ENCODE measurements at regions not wholly inside any gene's neighbourhood (a gene's known extent, or its start where the extent isn't known, plus 50 kb on each side); places are given as distances from the start of the nearest gene placed in this dataset.

- POLR2A ChIA-PET, result no interaction called here
- Histone ChIP-seq H3K27ac (ENCODE audit: low read length) (no peak overlapping the region), H3K4me3 (ENCODE audit: low read depth in 2 of 2, low read length in 2 of 2) (no peak overlapping the region), H3K4me1 (ENCODE audit: control insufficient read depth, insufficient read depth, low read length) (no peaks in the 10 kb centered on the region), H3K9me3 (ENCODE audit: control insufficient read depth, insufficient read depth, low read depth, low read length) (no peaks in the 10 kb centered on the region), H3K36me3 (ENCODE audit: control insufficient read depth, insufficient read depth, low read length) (no peaks in the 10 kb centered on the region), H3K27me3 (ENCODE audit: control insufficient read depth, insufficient read depth, low read length) (no peaks in the 10 kb centered on the region)
- DNase-seq (ENCODE audit: low read depth, low spot score) (no peak), ATAC-seq (no peak)
- no peak for TF ChIP-seq CTCF (IDR thresholded peaks at IDR 0.05)
- no peak for TF ChIP-seq TCF7L2 (IDR thresholded peaks at IDR 0.05; ENCODE audit: low read depth, low read length)
- no peak for TF ChIP-seq SIN3A (IDR thresholded peaks at IDR 0.05; ENCODE audit: borderline replicate concordance, insufficient read depth, low read depth, low read length)
- no peak for TF ChIP-seq REST (IDR thresholded peaks at IDR 0.05; ENCODE audit: insufficient read depth in 1 of 2, low read depth in 2 of 2, low read length in 1 of 2)
- no peak for TF ChIP-seq POLR2AphosphoS5 (IDR thresholded peaks at IDR 0.05; ENCODE audit: low read depth, low read length)
- BruUV-seq (replicated peaks), result no TSS peak
- CTCF ChIA-PET, result interaction anchor here (0.5 kb wide), 1 partner anchor 463 kb away, joined by 3 read pairs; no protein-coding TSS in a partner anchor
- in situ Hi-C loops (cut with HindIII; ENCODE audit: low pct_unique_long_range_greater_than_20kb, low sequenced_read_pairs), result no loop called here
- intact Hi-C loops (cut with micrococcal nuclease; ENCODE audit: unreplicated experiment), result no loop called here
Measured at GRCh38 chr12:91951571-91951970, 194.1 kb downstream of the BTG1 start.

GRCh38 chr12:91948504-91948903, 197.1 kb downstream of the BTG1 start:
- DNase-seq (ENCODE audit: low read depth, low spot score) (no peak), ATAC-seq (no peak)
- POLR2A ChIA-PET, result no interaction called here
- Histone ChIP-seq H3K4me1 (ENCODE audit: control insufficient read depth, insufficient read depth, low read length) (no peaks in the 10 kb centered on the region), H3K9me3 (ENCODE audit: control insufficient read depth, insufficient read depth, low read depth, low read length) (no peaks in the 10 kb centered on the region), H3K27me3 (ENCODE audit: control insufficient read depth, insufficient read depth, low read length) (no peaks in the 10 kb centered on the region), H3K4me3 (ENCODE audit: low read depth in 2 of 2, low read length in 2 of 2) (no peak overlapping the region), H3K36me3 (ENCODE audit: control insufficient read depth, insufficient read depth, low read length) (no peaks in the 10 kb centered on the region), H3K27ac (ENCODE audit: low read length) (no peak overlapping the region)
- in situ Hi-C loops (cut with HindIII; ENCODE audit: low pct_unique_long_range_greater_than_20kb, low sequenced_read_pairs) (no loop called here), intact Hi-C loops (cut with micrococcal nuclease; ENCODE audit: unreplicated experiment) (no loop called here)
- BruUV-seq (replicated peaks), result no TSS peak
- CTCF ChIA-PET, result no interaction called here
- TF ChIP-seq TCF7L2 (IDR thresholded peaks at IDR 0.05; ENCODE audit: low read depth, low read length), result no peak
- no peak for TF ChIP-seq REST (IDR thresholded peaks at IDR 0.05; ENCODE audit: insufficient read depth in 1 of 2, low read depth in 2 of 2, low read length in 1 of 2)
- no peak for TF ChIP-seq SIN3A (IDR thresholded peaks at IDR 0.05; ENCODE audit: borderline replicate concordance, insufficient read depth, low read depth, low read length)
- no peak for TF ChIP-seq POLR2AphosphoS5 (IDR thresholded peaks at IDR 0.05; ENCODE audit: low read depth, low read length)
- no peak for TF ChIP-seq CTCF (IDR thresholded peaks at IDR 0.05)
